Activated naive CD4-positive, alpha-beta T cell treated with anti-CD3 and anti-CD28 coated beads, Interleukin-2, amount 50 U/mL, for 24 hours (primary cell): ENCODE measurements at regions not wholly inside any gene's neighbourhood (a gene's known extent, or its start where the extent isn't known, plus 50 kb on each side); places are given as distances from the start of the nearest gene placed in this dataset.
"Not testable (repeated sequence)": the region's sequence is repeated elsewhere in the genome, so short reads cannot be mapped to it uniquely, and the experiment has no call there.

ENCODE experiments used
- H3K27ac Mint-ChIP-seq: one replicate; pipeline ENCODE4 v1.8.0; 2021; ENCODE audit warnings: mild to moderate bottlenecking, mixed read lengths
- H3K27me3 Mint-ChIP-seq: one replicate; pipeline ENCODE4 v1.8.0; 2021; ENCODE audit warnings: mixed read lengths
- H3K36me3 Mint-ChIP-seq: one replicate; pipeline ENCODE4 v1.8.0; 2021; ENCODE audit warnings: mixed read lengths
- H3K4me1 Mint-ChIP-seq: one replicate; pipeline ENCODE4 v1.8.0; 2021; ENCODE audit warnings: mixed read lengths
- H3K4me3 Mint-ChIP-seq: one replicate; pipeline ENCODE4 v1.8.0; 2021; ENCODE audit warnings: mild to moderate bottlenecking, mixed read lengths
- H3K9me3 Mint-ChIP-seq: one replicate; pipeline ENCODE4 v1.8.0; 2021; ENCODE audit warnings: mixed read lengths

DNA sequence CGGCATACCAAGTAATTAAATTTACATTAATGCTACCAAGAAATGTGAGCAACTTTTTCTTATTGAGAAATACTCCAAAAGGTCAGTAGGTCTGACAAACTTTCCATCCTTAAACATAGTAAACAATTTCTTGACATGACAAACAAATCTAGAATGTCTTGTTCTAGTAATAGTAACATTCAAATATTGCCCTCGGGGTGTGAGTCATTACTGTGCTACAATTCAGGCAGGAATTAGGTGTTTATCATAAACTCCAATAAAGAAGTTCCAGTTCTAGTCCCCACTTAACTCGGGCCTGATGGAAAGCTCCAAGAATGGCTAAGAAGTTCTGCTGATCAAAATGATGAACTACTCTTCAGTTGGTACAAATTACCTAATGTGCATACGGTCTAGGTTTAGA lies 235.6 kb upstream of the TUSC1 start:
- Mint-ChIP-seq H3K4me3 (no peak overlapping the region), H3K27ac (no peak overlapping the region), H3K27me3 (no peaks in the 10 kb centered on the region), H3K4me1 (no peaks in the 10 kb centered on the region), H3K36me3 (no peaks in the 10 kb centered on the region), H3K9me3 (peaks cover 4% of the 10 kb centered on the region)

DNA sequence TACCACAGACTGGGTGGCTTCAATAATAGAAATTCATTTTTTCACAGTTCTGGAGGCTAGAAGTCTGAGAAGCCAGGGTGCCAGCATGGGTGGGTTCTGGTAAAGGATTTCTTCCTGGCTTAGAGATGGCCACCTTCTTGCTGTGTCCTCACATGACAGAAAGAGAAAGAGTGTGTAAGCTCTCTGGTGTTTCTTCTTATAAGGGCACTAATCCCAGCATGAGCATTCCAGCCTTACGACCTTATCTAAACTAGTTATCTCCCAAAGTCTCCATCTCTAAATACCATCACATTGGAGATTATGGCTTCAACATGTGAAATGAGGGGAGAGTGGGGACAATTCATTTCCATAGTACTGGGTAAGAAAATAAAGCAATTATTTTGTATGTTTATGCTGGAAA lies 226.5 kb upstream of the TUSC1 start:
- H3K4me3 Mint-ChIP-seq: no peak overlapping the region
- H3K4me1 Mint-ChIP-seq: no peaks in the 10 kb centered on the region
- no peak overlapping the region for H3K27ac Mint-ChIP-seq
- no peaks in the 10 kb centered on the region for H3K9me3 Mint-ChIP-seq
- no peaks in the 10 kb centered on the region for H3K36me3 Mint-ChIP-seq
- H3K27me3 Mint-ChIP-seq: no peaks in the 10 kb centered on the region

DNA sequence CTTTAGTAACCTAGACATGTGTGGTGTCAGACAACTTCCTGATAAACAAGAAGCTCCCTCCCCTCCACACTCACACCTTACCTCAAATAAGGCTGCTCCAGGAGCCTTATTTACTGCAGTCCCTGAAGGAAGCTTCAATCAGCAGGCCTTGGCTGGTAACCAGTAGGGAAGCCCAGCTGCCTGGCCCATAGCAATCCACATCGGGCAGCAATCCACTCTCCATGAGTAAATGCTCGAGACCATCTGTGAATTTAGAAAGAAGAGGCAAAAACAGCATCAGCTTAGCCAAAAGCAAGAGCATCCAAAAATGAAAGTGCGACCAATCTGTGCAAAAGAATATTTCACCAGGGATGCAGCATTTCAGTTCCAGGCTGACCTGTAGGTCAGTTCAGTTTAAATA lies 213.3 kb upstream of the TUSC1 start:
- Mint-ChIP-seq H3K27ac (no peak overlapping the region), H3K27me3 (no peaks in the 10 kb centered on the region), H3K4me3 (no peak overlapping the region), H3K36me3 (no peaks in the 10 kb centered on the region), H3K9me3 (peaks cover 18% of the 10 kb centered on the region), H3K4me1 (no peaks in the 10 kb centered on the region)

- Mint-ChIP-seq H3K4me3 (no peak overlapping the region), H3K27me3 (no peaks in the 10 kb centered on the region), H3K4me1 (no peaks in the 10 kb centered on the region), H3K36me3 (no peaks in the 10 kb centered on the region), H3K27ac (no peak overlapping the region), H3K9me3 (peaks cover 18% of the 10 kb centered on the region)
Measured at GRCh38 chr9:25889661-25890060, 211.4 kb upstream of the TUSC1 start.

GRCh38 chr9:25876248-25876647 lies 198.0 kb upstream of the TUSC1 start:
- Mint-ChIP-seq H3K36me3 (no peaks in the 10 kb centered on the region), H3K4me1 (no peaks in the 10 kb centered on the region), H3K9me3 (peaks cover 29% of the 10 kb centered on the region), H3K27me3 (no peaks in the 10 kb centered on the region), H3K4me3 (no peak overlapping the region), H3K27ac (no peak overlapping the region)

DNA sequence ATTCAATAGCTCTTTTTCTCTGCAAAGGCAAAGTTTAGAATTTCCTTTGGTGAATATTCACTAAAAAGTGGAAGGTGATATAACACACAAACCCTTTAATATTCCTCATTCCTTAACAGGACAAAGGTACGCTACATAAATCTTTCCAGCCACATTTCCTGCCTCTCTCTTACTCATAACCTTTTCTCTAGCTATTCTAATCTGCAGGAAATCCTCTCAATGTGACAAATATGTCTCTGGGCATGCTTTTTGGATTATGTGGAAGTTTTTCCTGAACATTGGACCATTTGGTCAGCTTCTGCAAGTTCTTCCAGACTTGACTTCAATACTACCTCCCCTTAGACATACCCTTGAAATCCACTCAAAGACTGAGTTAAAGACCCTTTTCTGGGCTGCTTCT lies 186.3 kb upstream of the TUSC1 start:
- Mint-ChIP-seq H3K36me3 (no peaks in the 10 kb centered on the region), H3K9me3 (peaks cover 4% of the 10 kb centered on the region), H3K27me3 (no peaks in the 10 kb centered on the region), H3K27ac (no peak overlapping the region), H3K4me1 (no peaks in the 10 kb centered on the region), H3K4me3 (no peak overlapping the region)

DNA sequence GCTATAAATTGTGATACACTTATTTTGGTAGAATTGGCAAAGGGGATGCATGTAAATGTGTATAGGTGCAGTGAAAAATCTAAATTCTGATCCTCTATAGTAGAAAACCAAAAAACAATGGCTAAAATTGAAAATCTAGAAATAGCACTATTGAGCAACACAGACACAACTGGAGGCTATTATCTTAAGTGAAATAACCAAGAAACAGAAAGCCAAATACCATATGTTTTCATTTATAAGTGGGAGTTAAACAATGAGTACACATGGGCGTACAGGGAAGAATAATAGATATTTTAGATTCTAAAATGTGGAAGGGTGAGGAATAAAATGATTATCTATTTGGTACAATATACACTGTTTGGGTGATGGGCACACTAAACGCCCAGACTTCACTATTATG lies 183.2 kb upstream of the TUSC1 start:
- H3K27ac Mint-ChIP-seq: no peak overlapping the region
- no peaks in the 10 kb centered on the region for H3K27me3 Mint-ChIP-seq
- H3K9me3 Mint-ChIP-seq: peaks cover 4% of the 10 kb centered on the region
- no peaks in the 10 kb centered on the region for H3K4me1 Mint-ChIP-seq
- H3K4me3 Mint-ChIP-seq: no peak overlapping the region
- H3K36me3 Mint-ChIP-seq: no peaks in the 10 kb centered on the region

- Mint-ChIP-seq H3K9me3 (peaks cover 4% of the 10 kb centered on the region), H3K27ac (no peak overlapping the region), H3K27me3 (no peaks in the 10 kb centered on the region), H3K4me3 (no peak overlapping the region), H3K36me3 (no peaks in the 10 kb centered on the region), H3K4me1 (no peaks in the 10 kb centered on the region)
Measured at GRCh38 chr9:25857147-25857546, 178.9 kb upstream of the TUSC1 start.

DNA sequence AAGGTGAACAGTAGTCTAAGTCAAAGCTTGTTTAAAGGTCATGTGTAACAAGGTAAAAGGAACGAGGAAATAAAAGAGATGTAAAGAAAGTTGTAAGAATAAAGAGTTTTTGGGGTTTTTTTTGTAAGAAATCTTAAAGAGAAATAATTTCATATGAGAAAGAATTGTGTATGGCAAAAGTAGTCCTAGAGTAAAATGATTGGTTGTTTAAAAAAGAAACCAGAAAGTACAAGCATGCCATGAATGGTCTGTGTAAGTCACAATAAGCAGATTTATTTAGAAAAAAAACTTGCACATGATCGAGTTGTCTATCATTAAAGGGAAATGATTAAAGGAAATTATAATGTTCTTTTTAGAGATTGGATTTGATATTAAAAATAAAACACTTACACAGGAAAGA lies 172.6 kb upstream of the TUSC1 start:
- no peak overlapping the region for H3K27ac Mint-ChIP-seq
- no peaks in the 10 kb centered on the region for H3K4me1 Mint-ChIP-seq
- no peak overlapping the region for H3K4me3 Mint-ChIP-seq
- peaks cover 4% of the 10 kb centered on the region for H3K9me3 Mint-ChIP-seq
- no peaks in the 10 kb centered on the region for H3K27me3 Mint-ChIP-seq
- no peaks in the 10 kb centered on the region for H3K36me3 Mint-ChIP-seq

DNA sequence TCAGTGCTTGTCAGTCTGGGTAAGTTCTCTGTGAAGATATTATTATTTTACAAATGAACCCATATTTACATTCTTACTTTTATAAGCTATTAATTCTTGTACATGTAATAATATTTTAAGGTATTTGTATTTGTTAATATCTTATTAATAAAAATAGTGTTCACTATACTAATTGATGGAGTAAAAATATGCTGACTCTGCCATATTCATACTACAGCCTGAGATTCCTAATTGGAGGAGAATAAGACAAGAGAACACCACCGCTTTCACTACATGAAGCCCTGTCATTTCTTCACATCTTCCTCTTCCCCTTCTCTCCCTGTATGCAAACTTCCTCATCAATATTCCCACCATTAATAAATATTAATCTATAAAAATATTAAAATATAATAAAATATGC lies 167.6 kb upstream of the TUSC1 start:
- no peaks in the 10 kb centered on the region for H3K27me3 Mint-ChIP-seq
- no peak overlapping the region for H3K27ac Mint-ChIP-seq
- no peaks in the 10 kb centered on the region for H3K36me3 Mint-ChIP-seq
- peaks cover 4% of the 10 kb centered on the region for H3K9me3 Mint-ChIP-seq
- H3K4me3 Mint-ChIP-seq: no peak overlapping the region
- H3K4me1 Mint-ChIP-seq: no peaks in the 10 kb centered on the region

DNA sequence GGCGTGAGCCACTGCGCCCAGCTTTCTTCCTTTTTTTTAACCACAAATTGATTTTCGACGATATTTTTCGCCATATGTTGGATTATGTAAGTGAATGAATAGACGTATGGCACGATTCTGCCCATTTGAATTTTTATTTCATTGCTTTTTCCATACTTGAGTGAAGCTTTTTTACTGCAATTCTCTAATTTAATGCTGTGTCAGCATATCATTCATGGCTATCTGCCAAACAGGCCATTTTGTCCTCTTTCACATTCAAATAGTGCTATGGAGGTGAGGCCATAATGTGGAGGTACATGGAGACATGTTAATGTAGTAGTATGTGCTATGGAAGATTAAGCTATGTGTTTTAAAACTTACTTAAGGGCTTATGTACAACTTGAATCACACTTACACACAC lies 152.1 kb upstream of the TUSC1 start:
- no peaks in the 10 kb centered on the region for H3K36me3 Mint-ChIP-seq

DNA sequence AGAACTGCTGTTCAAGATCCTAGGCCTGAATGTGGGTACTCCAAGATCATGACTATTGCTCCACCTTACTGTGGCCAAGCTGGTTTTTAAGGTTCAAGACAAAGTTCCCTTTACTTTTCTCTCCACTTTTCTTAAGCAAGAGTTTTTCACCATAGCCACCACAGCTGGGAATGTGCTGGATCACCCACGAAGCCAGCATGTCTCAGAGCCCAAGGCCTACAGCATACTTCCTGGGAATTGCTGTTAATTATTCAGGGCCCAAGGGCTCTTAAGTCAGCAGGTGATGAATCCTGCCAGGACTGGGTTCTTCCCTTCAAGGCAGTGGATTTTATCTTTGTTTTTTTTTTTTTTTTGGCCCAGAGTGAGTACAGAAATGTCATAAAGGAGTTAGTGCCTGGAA lies 149.4 kb upstream of the TUSC1 start:
- Mint-ChIP-seq H3K27me3 (no peaks in the 10 kb centered on the region), H3K4me1 (no peaks in the 10 kb centered on the region), H3K9me3 (peaks cover 25% of the 10 kb centered on the region), H3K4me3 (no peak overlapping the region), H3K36me3 (no peaks in the 10 kb centered on the region), H3K27ac (no peak overlapping the region)

More for the DNA sequence above, 152.1 kb upstream of the TUSC1 start:
- Mint-ChIP-seq H3K27me3 (no peaks in the 10 kb centered on the region), H3K9me3 (peaks cover 17% of the 10 kb centered on the region), H3K4me1 (no peaks in the 10 kb centered on the region), H3K27ac (no peak overlapping the region), H3K4me3 (no peak overlapping the region)

- no peaks in the 10 kb centered on the region for H3K27me3 Mint-ChIP-seq
- peaks cover 12% of the 10 kb centered on the region for H3K9me3 Mint-ChIP-seq
- H3K36me3 Mint-ChIP-seq: no peaks in the 10 kb centered on the region
- no peak overlapping the region for H3K4me3 Mint-ChIP-seq
- H3K27ac Mint-ChIP-seq: no peak overlapping the region
- H3K4me1 Mint-ChIP-seq: no peaks in the 10 kb centered on the region
Measured at GRCh38 chr9:25816439-25816838, 138.2 kb upstream of the TUSC1 start.

- Mint-ChIP-seq H3K27ac (no peak overlapping the region), H3K27me3 (no peaks in the 10 kb centered on the region), H3K4me1 (no peaks in the 10 kb centered on the region), H3K36me3 (no peaks in the 10 kb centered on the region), H3K4me3 (no peak overlapping the region), H3K9me3 (peaks cover 7% of the 10 kb centered on the region)
Measured at GRCh38 chr9:25814023-25814422, 135.8 kb upstream of the TUSC1 start.

DNA sequence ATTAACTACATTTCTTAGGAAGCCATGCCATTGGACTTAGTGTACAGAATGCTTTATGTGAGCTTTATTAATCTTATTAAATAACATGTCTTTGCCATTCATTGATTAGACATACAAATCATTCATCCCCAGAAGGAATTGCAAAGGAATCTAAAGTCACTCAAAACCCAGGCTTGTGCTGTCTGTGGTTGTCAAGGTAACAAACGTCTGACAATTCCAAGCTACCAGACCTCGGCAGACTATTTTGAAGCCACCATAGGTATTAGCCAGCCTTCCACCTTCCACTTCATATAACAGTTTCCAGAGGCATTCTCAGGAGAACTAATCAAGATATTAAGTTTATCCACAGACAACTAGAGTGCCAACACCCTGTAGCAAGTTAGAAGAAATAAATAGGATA lies 135.2 kb upstream of the TUSC1 start:
- H3K4me1 Mint-ChIP-seq: no peaks in the 10 kb centered on the region
- no peak overlapping the region for H3K4me3 Mint-ChIP-seq
- H3K27ac Mint-ChIP-seq: no peak overlapping the region
- H3K27me3 Mint-ChIP-seq: no peaks in the 10 kb centered on the region
- H3K9me3 Mint-ChIP-seq: peaks cover 7% of the 10 kb centered on the region
- H3K36me3 Mint-ChIP-seq: no peaks in the 10 kb centered on the region

GRCh38 chr9:25808554-25808953 lies 130.3 kb upstream of the TUSC1 start:
- Mint-ChIP-seq H3K9me3 (no peaks in the 10 kb centered on the region), H3K4me1 (no peaks in the 10 kb centered on the region), H3K4me3 (no peak overlapping the region), H3K27me3 (no peaks in the 10 kb centered on the region), H3K27ac (no peak overlapping the region), H3K36me3 (no peaks in the 10 kb centered on the region)

DNA sequence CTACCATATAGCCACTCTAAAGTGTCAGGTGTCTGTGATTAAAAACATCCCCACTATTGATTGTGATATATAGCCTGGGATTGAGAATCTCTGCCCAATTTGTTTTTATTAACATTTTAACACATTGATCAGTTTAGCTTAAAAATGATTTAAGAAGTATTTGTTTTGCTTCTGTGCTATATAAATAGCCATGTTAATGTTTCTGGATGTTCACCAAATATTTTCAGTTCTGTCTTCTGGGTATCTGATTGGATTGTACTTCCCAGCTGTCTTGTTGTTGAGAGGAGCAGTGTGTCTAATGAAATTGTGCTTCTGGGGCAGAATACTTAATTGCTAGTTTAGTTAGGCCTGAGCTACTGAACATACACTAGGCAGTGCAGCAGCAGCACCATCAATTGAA lies 126.6 kb upstream of the TUSC1 start:
- peaks cover 11% of the 10 kb centered on the region for H3K9me3 Mint-ChIP-seq
- H3K36me3 Mint-ChIP-seq: no peaks in the 10 kb centered on the region
- no peak overlapping the region for H3K27ac Mint-ChIP-seq
- H3K4me3 Mint-ChIP-seq: no peak overlapping the region
- H3K4me1 Mint-ChIP-seq: no peaks in the 10 kb centered on the region
- no peaks in the 10 kb centered on the region for H3K27me3 Mint-ChIP-seq

GRCh38 chr9:25801989-25802388 lies 123.7 kb upstream of the TUSC1 start:
- H3K4me1 Mint-ChIP-seq, H3K27me3 Mint-ChIP-seq, H3K27ac Mint-ChIP-seq, H3K36me3 Mint-ChIP-seq, H3K4me3 Mint-ChIP-seq: not testable (repeated sequence)
- peaks cover 21% of the 10 kb centered on the region for H3K9me3 Mint-ChIP-seq
